ENCODE measurements at regions not wholly inside any gene's neighbourhood (a gene's known extent, or its start where the extent isn't known, plus 50 kb on each side); places are given as distances from the start of the nearest gene placed in this dataset.

DNA sequence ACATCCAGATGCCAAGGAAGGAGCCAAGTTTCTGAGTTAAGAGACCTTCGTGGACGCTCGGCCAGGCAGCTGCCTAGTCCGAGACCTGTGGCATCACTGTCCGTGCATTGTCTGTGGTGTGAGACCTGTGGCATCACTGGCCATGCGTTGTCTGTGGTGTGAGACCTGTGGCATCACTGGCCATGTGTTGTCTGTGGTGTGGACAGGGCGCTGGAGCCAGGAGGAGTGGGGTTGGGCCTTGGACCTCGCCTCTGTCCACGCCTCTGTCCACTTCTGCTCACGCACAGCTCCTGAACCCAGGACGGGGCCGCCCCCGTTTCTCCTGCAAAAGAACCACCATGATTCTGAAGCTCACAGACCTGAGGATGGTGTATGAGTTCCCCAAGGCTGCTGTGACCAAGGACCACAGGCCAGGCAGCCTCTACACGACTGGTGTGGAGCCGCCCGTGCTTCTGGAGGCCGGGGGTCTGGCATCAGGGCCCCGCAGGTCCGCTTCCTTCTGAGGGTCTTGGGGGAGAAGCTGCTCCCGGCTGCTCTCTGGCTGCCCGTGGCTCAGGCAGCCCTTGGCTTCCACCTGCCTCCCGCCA lies 1218.3 kb downstream of the BRD1 start:
- TF ChIP-seq, protein P1, sequence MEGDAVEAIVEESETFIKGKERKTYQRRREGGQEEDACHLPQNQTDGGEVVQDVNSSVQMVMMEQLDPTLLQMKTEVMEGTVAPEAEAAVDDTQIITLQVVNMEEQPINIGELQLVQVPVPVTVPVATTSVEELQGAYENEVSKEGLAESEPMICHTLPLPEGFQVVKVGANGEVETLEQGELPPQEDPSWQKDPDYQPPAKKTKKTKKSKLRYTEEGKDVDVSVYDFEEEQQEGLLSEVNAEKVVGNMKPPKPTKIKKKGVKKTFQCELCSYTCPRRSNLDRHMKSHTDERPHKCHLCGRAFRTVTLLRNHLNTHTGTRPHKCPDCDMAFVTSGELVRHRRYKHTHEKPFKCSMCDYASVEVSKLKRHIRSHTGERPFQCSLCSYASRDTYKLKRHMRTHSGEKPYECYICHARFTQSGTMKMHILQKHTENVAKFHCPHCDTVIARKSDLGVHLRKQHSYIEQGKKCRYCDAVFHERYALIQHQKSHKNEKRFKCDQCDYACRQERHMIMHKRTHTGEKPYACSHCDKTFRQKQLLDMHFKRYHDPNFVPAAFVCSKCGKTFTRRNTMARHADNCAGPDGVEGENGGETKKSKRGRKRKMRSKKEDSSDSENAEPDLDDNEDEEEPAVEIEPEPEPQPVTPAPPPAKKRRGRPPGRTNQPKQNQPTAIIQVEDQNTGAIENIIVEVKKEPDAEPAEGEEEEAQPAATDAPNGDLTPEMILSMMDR (CRISPR knock-in tag; IDR thresholded peaks at IDR 0.05), result no peak
- TF ChIP-seq TSC22D2 (CRISPR knock-in tag; IDR thresholded peaks at IDR 0.05; ENCODE audit: borderline replicate concordance) (no peak), ZNF274 (CRISPR knock-in tag; IDR thresholded peaks at IDR 0.05) (no peak), ZNF562 (CRISPR knock-in tag; IDR thresholded peaks at IDR 0.05; ENCODE audit: borderline replicate concordance) (no peak), ZNF12 (CRISPR knock-in tag; IDR thresholded peaks at IDR 0.05) (no peak), RFX1 (IDR thresholded peaks at IDR 0.05) (no peak), SP2 (CRISPR knock-in tag; IDR thresholded peaks at IDR 0.05) (no peak), RCOR2 (CRISPR knock-in tag; IDR thresholded peaks at IDR 0.05) (no peak)
- TF ChIP-seq, protein P2, sequence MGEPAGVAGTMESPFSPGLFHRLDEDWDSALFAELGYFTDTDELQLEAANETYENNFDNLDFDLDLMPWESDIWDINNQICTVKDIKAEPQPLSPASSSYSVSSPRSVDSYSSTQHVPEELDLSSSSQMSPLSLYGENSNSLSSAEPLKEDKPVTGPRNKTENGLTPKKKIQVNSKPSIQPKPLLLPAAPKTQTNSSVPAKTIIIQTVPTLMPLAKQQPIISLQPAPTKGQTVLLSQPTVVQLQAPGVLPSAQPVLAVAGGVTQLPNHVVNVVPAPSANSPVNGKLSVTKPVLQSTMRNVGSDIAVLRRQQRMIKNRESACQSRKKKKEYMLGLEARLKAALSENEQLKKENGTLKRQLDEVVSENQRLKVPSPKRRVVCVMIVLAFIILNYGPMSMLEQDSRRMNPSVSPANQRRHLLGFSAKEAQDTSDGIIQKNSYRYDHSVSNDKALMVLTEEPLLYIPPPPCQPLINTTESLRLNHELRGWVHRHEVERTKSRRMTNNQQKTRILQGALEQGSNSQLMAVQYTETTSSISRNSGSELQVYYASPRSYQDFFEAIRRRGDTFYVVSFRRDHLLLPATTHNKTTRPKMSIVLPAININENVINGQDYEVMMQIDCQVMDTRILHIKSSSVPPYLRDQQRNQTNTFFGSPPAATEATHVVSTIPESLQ (CRISPR knock-in tag; conservative IDR thresholded peaks at IDR 0.05), result no peak
- TF ChIP-seq, protein P3, sequence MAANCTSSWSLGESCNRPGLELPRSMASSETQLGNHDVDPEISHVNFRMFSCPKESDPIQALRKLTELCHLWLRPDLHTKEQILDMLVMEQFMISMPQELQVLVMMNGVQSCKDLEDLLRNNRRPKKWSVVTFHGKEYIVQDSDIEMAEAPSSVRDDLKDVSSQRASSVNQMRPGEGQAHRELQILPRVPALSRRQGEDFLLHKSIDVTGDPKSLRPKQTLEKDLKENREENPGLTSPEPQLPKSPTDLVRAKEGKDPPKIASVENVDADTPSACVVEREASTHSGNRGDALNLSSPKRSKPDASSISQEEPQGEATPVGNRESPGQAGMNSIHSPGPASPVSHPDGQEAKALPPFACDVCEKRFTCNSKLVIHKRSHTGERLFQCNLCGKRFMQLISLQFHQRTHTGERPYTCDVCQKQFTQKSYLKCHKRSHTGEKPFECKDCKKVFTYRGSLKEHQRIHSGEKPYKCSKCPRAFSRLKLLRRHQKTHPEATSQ (CRISPR knock-in tag; IDR thresholded peaks at IDR 0.05; ENCODE audit: borderline replicate concordance), result no peak
- TF ChIP-seq, protein P4, sequence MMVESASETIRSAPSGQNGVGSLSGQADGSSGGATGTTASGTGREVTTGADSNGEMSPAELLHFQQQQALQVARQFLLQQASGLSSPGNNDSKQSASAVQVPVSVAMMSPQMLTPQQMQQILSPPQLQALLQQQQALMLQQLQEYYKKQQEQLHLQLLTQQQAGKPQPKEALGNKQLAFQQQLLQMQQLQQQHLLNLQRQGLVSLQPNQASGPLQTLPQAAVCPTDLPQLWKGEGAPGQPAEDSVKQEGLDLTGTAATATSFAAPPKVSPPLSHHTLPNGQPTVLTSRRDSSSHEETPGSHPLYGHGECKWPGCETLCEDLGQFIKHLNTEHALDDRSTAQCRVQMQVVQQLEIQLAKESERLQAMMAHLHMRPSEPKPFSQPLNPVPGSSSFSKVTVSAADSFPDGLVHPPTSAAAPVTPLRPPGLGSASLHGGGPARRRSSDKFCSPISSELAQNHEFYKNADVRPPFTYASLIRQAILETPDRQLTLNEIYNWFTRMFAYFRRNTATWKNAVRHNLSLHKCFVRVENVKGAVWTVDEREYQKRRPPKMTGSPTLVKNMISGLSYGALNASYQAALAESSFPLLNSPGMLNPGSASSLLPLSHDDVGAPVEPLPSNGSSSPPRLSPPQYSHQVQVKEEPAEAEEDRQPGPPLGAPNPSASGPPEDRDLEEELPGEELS (CRISPR knock-in tag; IDR thresholded peaks at IDR 0.05), result no peak

Data from HepG2 (cell line).